ENCODE measurements at regions not wholly inside any gene's neighbourhood (a gene's known extent, or its start where the extent isn't known, plus 50 kb on each side); places are given as distances from the start of the nearest gene placed in this dataset.
"Not testable (repeated sequence)": the region's sequence is repeated elsewhere in the genome, so short reads cannot be mapped to it uniquely, and the experiment has no call there.

GRCh38 chr9:15113288-15113687 is 193.7 kb downstream of the TTC39B start:
- no peak for FAIRE-seq

GRCh38 chr9:15111071-15111470 is 195.9 kb downstream of the TTC39B start:
- DNase-seq (ENCODE audit: low spot score) (no peak), FAIRE-seq (no peak)

More at GRCh38 chr9:15113288-15113687, 193.7 kb downstream of the TTC39B start:
- no peak for DNase-seq (ENCODE audit: low spot score)

- no peak for FAIRE-seq
Observed at GRCh38 chr9:15104826-15105420, 194.7 kb upstream of the FREM1 start.

GRCh38 chr9:15103290-15103689 is 193.1 kb upstream of the FREM1 start:
- DNase-seq (ENCODE audit: low spot score) (no peak), FAIRE-seq (no peak)

More at GRCh38 chr9:15104826-15105420, 194.7 kb upstream of the FREM1 start:
- DNase-seq (ENCODE audit: low spot score) = peak; percentile 26

GRCh38 chr9:15101095-15101494 is 190.9 kb upstream of the FREM1 start:
- FAIRE-seq = no peak
- DNase-seq (ENCODE audit: low spot score) = no peak

GRCh38 chr9:15100571-15100970 is 190.3 kb upstream of the FREM1 start:
- DNase-seq (ENCODE audit: low spot score) (no peak), FAIRE-seq (no peak)

- DNase-seq (ENCODE audit: low spot score) (no peak), FAIRE-seq (no peak)
Observed at GRCh38 chr9:15096972-15097371, 186.7 kb upstream of the FREM1 start.

- no peak for FAIRE-seq
- no peak for DNase-seq (ENCODE audit: low spot score)
Observed at GRCh38 chr9:15086778-15087324, 176.6 kb upstream of the FREM1 start.

GRCh38 chr9:15086156-15086763 is 176.0 kb upstream of the FREM1 start:
- DNase-seq (ENCODE audit: low spot score) = no peak
- no peak for FAIRE-seq

- FAIRE-seq = no peak
- no peak for DNase-seq (ENCODE audit: low spot score)
Observed at GRCh38 chr9:15081021-15081753, 171.0 kb upstream of the FREM1 start.

- FAIRE-seq (no peak), DNase-seq (ENCODE audit: low spot score) (no peak)
Observed at GRCh38 chr9:15080401-15080800, 170.2 kb upstream of the FREM1 start.

GRCh38 chr9:15079989-15080388 is 169.8 kb upstream of the FREM1 start:
- FAIRE-seq = no peak
- no peak for DNase-seq (ENCODE audit: low spot score)

- DNase-seq (ENCODE audit: low spot score) = no peak
- FAIRE-seq = no peak
Observed at GRCh38 chr9:15077946-15078729, 167.9 kb upstream of the FREM1 start.

- FAIRE-seq (no peak), DNase-seq (ENCODE audit: low spot score) (no peak)
Observed at GRCh38 chr9:15073620-15074019, 163.4 kb upstream of the FREM1 start.

- DNase-seq (ENCODE audit: low spot score) (no peak), FAIRE-seq (no peak)
Observed at GRCh38 chr9:15070716-15071115, 160.5 kb upstream of the FREM1 start.

GRCh38 chr9:15069106-15069505 is 158.9 kb upstream of the FREM1 start:
- DNase-seq (ENCODE audit: low spot score) (no peak), FAIRE-seq (no peak)

- FAIRE-seq = no peak
- DNase-seq (ENCODE audit: low spot score) = no peak
Observed at GRCh38 chr9:15068261-15068660, 158.0 kb upstream of the FREM1 start.

GRCh38 chr9:15059003-15059402 is 148.8 kb upstream of the FREM1 start:
- no peak for FAIRE-seq
- DNase-seq (ENCODE audit: low spot score) = no peak

GRCh38 chr9:15058236-15058635 is 148.0 kb upstream of the FREM1 start:
- no peak for DNase-seq (ENCODE audit: low spot score)

GRCh38 chr9:15055284-15055683 is 145.1 kb upstream of the FREM1 start:
- DNase-seq (ENCODE audit: low spot score); FAIRE-seq: not testable (repeated sequence)

More at GRCh38 chr9:15058236-15058635, 148.0 kb upstream of the FREM1 start:
- FAIRE-seq = no peak

GRCh38 chr9:15048772-15049171 is 138.5 kb upstream of the FREM1 start:
- DNase-seq (ENCODE audit: low spot score) = no peak
- FAIRE-seq = no peak
